Activated T-cell treated with anti-CD3 and anti-CD28 coated beads for 48 hours (primary cell): ENCODE measurements at regions not wholly inside any gene's neighbourhood (a gene's known extent, or its start where the extent isn't known, plus 50 kb on each side); places are given as distances from the start of the nearest gene placed in this dataset.

ENCODE experiments used
- DNase-seq: peaks from one replicate; pipeline ENCODE4 v3.0.0-alpha.2; 2020; ENCODE audit warnings: low read depth

GRCh38 chr12:114976959-114977358 lies 293.0 kb upstream of the TBX3 start:
- DNase-seq: no peak

GRCh38 chr12:114976372-114976771 lies 292.4 kb upstream of the TBX3 start:
- no peak for DNase-seq

- DNase-seq: no peak
These were observed 291.8 kb upstream of the TBX3 start for GRCh38 chr12:114975640-114976310.

- no peak for DNase-seq
These were observed 291.1 kb upstream of the TBX3 start for GRCh38 chr12:114974826-114975639.

GRCh38 chr12:114974333-114974732 lies 290.4 kb upstream of the TBX3 start:
- DNase-seq: no peak

GRCh38 chr12:114968727-114969126 lies 284.8 kb upstream of the TBX3 start:
- no peak for DNase-seq

- DNase-seq: no peak
These were observed 283.2 kb upstream of the TBX3 start for GRCh38 chr12:114967151-114967550.

- no peak for DNase-seq
These were observed 280.9 kb upstream of the TBX3 start for GRCh38 chr12:114964841-114965240.

- DNase-seq: no peak
These were observed 279.9 kb upstream of the TBX3 start for GRCh38 chr12:114963846-114964245.

GRCh38 chr12:114961491-114961890 lies 277.5 kb upstream of the TBX3 start:
- no peak for DNase-seq

- DNase-seq: no peak
These were observed 274.6 kb upstream of the TBX3 start for GRCh38 chr12:114958538-114958937.

GRCh38 chr12:114957225-114957624 lies 273.2 kb upstream of the TBX3 start:
- DNase-seq: no peak

- DNase-seq: no peak
These were observed 271.5 kb upstream of the TBX3 start for GRCh38 chr12:114955414-114956014.

GRCh38 chr12:114954511-114955055 lies 270.6 kb upstream of the TBX3 start:
- DNase-seq: no peak

- no peak for DNase-seq
These were observed 268.7 kb upstream of the TBX3 start for GRCh38 chr12:114952573-114953271.

- DNase-seq: no peak
These were observed 265.3 kb upstream of the TBX3 start for GRCh38 chr12:114949058-114949820.

- DNase-seq: no peak
These were observed 261.4 kb upstream of the TBX3 start for GRCh38 chr12:114945351-114945750.

- DNase-seq: no peak
These were observed 260.8 kb upstream of the TBX3 start for GRCh38 chr12:114944736-114945135.

GRCh38 chr12:114943601-114944000 lies 259.6 kb upstream of the TBX3 start:
- no peak for DNase-seq

- DNase-seq: no peak
These were observed 254.7 kb upstream of the TBX3 start for GRCh38 chr12:114938487-114939210.
